CD4-positive, alpha-beta T cell treated with Interleukin-1 beta for 1 hour (primary cell): ENCODE measurements at regions not wholly inside any gene's neighbourhood (a gene's known extent, or its start where the extent isn't known, plus 50 kb on each side); places are given as distances from the start of the nearest gene placed in this dataset.

ENCODE experiments used
- DNase-seq, 2 donors: peaks; one replicate each; pipeline ENCODE4 v3.0.0-alpha.2; 2020 to 2022

DNA sequence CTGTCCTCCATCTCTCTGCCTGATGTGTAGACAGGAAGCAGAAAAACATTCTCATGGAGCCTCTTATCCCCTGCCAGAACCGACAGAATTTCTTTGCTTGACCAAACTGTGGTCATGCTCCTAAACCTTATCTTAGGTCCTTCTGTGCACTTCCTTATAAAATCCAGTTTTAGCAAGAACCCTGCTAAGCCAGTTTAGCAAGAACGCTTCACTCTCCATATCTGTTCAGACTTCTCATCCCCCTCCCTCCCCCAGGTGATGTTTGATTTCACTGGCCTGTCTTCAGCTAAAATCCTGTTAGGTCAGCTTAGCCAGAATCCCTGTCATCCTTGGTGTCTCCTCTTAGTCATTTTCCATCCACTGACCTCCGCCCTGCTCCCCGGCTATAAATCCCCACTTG, 1130.9 kb upstream of the PRKX start:
- DNase-seq, result no peak

DNA sequence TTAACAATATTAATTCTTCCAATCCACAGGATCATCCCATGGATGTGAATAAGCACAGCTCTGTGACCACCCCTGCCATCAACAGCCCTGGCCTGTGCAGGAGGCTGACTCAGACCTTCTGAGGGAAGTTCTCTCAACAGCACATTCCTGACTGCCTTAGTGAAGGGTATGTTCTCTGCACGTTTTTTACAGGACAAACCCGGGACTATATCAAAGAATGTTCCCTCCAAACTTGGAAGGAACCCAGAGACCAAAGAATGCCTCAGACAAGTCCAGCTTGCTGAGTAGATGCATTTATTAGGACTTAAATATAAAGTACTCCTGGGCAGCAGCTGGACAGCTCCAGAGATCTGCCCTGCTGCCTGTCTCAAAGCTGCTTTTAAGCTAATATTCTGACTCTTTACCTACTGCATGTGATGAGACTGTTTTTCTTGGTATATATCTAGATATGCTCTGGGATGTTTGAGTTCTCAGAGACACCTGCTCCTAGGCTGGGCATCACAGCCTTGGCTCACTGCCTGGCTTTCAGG, 1127.8 kb upstream of the PRKX start:
- no peak for DNase-seq

DNA sequence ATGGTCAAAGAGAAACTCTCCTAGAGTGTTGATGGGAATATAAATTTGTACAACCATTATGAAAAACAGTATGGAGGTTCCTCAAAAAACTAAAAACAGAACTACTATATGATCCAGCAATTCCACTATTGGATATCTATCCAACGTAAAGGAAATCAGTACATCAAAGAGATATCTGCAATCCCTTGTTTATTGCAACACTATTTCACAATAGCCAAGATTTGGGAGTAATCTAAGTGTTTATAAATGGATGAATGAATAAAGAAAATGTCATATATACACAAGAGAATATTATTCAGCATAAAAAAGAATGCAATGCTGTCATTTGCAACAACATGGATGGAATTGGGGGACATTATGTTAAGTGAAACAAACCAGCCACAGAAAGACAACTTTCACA, 1118.1 kb upstream of the PRKX start:
- no peak for DNase-seq

DNA sequence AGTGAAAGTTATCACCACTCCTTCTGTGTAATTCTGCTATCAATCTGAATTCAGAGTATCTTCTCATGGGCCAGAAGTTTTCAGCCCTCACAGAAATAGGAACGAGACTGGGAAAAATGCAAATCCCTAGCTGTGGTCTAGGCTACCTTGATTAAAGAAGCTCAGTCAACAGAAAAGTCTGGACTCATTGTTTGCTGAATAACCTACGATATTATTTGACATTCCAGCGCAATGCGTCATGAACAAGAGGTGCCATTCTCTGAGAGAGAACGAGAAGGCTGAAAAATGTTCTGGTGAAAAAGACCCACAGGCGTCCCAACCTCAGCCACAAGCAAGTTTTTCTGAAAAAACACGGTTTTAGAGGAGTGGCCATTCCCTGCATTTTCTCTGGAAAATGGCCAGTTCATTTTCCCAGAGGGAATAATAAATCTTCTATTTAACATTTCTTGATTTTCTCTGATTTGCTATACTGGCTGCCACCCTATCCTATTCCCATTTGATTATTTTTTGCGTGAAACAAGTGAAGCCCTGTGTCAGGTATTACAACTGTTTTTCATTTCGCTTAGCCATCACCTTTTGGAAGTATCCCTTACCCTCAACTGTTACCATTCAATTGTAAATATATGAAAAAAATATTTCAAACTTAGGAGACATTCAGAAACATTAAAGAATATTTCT, 1117.6 kb upstream of the PRKX start:
- DNase-seq, result no peak

DNA sequence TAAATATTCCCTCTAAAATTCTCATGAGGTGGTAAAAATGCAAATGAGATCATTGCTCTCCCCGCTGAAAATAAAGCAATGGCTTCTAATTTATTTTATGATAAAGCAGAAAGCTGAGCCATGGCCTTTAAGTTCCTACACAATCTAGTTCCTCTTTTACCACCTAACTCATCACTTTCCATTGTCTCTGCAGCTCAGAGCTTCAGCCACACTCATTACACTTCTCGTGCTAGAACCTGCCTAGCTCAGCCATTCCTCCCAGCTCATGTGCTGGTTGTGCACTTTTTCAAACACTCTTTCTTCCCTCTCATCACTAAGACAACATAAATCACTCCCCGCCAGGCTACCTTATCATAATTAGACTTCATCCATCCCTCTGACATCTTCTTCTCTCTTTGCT, 1112.1 kb upstream of the PRKX start:
- DNase-seq, result no peak

DNA sequence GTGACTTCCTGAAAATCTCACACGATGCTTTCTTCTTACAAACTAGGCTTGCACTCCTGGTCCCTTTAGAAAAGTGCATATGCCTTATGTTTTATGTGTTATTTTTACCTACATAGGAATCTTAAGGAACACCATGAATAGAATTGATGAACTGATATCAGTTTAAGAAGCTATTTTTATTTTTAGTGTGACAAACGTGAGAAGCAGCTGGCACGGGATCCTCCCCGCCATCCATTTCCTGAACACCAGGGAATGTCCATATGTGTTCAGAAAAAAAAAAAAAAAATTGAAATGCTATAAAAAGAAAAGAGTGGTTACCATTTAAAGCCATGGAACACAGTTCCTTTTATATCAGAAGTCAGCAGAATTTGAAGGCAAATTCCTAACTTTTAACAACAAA, 1096.1 kb upstream of the PRKX start:
- no peak for DNase-seq

DNA sequence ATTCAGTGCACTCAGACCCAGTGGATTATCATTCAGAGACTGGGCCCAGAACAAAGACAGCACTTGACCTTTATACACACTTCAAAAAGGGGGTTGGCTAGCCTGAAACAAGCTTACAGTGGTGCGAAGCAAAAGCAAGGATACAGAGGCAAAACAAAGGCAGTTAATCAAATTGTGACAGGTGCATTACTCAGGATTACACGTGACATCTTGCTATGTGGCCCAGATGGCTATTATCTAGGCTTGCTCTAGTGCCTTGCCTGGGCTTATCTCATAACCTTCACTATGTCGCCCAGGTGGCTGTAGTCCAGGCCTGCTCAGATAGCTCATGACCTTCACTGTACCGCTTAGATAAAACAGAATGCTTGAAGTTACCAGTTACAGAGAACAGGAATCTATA, 1092.1 kb upstream of the PRKX start:
- DNase-seq, result no peak

DNA sequence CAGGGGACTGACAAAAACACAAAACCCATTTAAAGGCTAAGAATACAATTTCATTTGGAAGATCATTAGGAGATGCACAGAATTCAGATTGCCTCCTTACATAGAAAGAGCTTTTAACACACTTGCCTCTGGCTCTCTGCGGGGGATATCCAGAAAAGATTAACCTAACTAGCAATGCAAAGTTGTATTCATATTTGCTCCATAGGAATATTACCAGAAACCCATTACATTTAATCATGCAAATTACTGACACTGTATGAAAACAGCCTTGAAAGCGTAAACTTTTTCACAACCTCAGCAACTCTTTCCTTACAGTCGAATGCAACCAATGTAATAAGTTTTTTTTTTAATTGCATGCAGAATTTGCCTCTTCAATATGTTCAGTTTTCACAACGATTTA, 1087.3 kb upstream of the PRKX start:
- DNase-seq, result no peak

DNA sequence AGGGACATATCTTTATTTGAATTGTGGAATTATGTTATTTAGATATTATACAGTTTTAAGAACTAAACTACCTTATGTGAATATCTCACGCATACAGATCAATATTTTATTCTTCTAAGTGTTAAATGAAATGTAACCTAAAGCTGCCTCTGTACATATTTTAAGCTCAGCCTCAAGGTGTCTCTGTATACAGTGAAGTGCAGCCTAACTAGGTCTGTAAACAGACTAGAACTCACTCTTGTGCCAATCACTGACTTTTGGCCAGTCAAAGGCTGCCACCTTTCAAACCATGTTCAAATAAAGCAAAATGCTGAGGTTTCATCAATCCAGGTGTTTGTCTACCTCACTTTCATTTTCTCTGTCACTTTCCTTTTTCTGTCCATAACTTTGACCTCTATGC, 1074.5 kb upstream of the PRKX start:
- no peak for DNase-seq

DNA sequence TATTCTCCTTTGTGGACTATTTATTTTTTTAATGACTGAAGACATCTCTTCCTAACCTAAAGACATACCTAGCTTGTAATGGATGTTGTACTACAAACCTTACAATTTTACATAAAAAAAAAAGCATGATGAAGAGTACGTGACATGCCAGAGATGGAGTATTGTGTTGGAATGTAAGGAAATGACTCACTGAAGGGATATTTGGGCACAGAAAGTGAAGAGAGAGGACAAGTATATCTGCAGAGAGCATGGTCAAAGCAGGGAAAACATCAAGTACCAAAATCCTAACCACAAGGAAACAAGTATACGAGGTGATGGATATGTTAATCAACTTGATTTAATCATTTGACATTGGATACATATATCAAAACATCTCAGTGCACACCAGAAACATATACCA, 1051.4 kb upstream of the PRKX start:
- DNase-seq, result no peak

DNA sequence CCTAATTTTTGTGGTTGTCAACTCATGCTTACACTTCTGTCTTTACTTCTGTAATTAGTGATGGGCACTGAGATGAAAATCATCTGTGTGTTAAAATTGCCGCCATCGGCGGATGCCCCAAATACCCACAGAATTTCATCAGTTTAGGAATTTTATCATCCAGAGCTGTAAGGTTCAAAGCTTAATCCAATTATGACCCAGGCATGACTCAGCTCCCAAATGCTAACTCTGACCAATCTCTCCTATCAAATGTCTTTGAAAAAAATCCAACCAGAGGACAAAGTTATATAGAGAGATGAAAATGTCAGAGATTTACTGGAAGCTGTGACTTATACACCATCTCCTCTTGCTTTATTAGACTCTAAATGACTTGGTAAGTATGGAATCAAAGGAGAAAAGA, 1048.7 kb upstream of the PRKX start:
- no peak for DNase-seq

DNA sequence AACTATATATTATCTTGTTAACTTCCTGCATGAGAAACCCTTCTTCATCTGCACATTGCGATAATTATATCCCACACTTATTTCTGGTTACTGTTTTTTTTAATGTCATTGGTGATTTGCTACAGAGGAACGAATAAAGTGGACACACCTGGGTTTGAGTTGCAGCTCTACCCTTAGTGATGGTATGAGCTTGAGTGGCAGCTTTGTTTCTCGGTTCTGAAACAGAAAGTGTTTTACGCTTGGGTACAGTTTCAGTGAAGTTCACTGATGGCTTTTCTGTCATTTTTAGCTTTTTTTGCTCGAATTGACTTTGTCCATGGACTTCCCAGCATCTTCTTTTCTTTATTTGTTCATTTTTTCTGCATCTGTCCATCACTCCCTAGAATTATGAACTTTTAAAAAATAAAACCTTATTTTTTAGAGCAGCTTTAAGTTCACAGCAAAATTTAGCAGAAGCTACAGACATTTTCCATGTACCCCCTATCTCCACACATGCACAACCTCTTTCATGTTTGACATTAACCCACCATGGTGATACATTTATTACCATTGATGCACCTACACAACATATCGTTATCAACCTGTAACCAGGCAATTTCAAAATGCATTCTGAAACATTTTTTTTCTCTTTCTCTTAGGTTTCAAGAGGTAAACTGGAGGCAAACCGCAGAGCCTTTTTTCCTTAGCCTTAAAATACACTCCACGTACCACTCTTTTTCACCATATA, 1041.6 kb upstream of the PRKX start:
- DNase-seq, result no peak

DNA sequence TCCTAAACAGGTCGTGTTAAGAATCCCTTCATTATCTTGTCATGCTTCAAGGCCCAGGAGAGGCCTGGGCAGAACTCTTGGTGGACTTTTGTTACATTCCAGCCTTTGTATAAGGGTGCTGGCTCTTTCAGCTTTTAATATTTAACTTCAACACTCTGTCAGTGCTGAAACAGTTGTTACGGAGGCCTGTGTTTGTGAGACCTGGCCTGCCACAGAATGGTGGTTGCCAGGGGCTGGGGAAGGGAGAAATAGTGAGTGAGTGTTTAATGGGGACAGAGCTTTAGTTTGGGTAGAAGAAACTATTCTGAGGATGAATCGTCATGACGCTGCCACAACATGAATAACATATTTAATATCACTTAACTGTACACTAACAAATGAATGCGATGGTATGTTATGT, 1027.6 kb upstream of the PRKX start:
- DNase-seq, result no peak

DNA sequence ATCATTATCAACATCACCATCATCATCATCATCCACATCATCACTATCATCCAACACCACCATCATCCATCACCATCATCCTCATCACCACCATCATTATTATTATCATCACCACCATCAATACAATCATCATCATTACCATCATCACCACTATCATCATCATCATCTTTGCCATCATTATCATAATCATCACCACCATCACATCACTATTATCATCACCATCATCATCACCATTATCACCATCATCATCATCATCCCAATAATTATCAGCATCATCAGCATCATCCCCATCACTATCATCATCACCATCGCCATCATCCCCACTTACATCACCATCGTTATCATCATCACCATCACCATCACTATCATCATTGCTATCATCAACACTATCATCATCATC, 1021.9 kb upstream of the PRKX start:
- DNase-seq, result no peak

DNA sequence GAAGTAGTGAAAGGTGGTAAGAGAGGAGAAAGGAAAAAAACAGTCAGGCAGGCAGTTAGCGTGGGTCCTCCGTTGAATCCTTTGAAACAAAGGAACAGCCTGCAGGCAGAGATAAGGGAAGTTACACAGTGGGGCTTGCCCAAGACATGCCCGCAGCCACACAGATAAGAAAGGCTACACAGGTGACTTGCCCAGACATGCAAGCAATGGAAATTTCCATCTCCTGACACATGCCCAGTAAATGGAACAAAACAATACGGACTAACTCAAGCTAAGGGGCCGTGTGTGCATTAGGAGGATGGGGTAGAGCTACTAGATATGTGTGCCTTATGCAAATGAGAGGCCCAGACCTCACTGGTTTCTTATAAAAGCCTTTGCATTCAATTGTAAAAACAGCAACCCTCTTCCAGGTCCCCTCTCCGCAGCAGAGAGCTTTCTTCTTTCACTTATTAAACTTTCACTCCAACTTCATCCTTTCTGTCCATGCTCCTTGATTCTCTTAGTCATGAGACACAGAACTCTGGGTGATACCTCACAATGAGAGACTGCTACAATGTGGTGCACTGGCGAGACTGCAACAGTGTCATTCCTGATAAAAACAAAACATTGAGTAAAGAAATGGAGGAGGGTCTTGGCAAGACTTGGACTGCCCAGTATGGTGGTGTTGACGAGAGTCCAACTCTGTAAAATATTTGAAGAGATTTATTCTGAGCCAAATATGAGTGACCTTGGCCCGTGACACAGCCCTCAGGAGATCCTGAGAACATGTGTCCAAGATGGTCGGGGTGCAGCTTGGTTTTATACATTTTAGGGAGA, 997.4 kb upstream of the PRKX start:
- no peak for DNase-seq

DNA sequence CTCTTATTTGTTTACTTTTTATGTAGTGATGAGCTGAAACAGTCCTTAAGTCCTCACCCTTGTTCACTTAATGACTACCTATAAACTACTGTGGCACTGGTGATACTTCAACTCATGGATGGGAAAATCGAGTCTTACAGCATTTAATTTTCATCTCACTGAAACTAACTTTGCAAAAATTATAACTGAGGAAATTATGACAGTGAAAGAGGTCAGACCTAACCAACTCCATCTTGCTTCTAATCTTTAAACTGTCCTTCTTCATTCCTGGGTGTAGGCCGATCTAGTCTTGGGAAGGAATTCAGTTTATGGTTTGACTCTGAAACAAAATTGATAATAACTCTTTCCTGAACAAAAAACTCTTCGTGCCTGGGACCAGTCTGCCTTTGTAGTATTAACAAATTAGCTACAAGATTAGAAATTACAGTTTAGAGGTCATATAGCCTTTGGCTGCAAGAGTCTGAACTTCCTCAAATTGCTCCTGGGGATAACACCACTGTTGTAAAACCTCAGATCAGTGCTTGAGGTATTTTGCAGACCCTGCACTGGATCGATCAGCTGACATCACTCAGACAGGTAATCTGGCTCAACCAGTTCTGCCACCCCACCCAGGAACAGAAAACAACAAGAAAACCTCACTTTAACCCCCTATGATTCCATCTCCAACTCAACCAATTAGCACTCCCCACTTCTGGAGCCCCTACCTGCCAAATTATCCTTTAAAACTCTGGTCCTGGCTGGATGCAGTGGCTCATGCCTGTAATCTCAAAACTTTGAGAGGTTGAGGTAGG, 995.7 kb upstream of the PRKX start:
- DNase-seq, result no peak

DNA sequence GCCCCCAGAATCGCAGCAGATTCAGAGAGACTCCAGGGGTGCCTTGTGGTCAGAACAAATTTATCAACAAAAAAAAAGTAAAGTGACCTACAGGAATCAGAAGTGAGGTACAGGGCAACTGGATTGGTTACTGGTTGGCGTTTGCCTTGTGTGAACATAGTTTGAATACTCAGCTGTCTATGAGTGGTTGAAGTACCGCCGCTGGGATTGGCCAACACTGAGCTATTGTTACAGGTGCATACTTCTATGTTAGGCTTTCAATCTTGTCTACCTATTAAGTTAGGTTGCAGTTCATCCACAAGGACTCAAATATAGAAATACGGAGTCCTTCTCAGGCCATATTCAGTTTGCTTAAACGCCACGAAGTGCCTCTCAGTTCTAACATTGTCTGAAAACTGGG, 993.5 kb upstream of the PRKX start:
- DNase-seq, result no peak

DNA sequence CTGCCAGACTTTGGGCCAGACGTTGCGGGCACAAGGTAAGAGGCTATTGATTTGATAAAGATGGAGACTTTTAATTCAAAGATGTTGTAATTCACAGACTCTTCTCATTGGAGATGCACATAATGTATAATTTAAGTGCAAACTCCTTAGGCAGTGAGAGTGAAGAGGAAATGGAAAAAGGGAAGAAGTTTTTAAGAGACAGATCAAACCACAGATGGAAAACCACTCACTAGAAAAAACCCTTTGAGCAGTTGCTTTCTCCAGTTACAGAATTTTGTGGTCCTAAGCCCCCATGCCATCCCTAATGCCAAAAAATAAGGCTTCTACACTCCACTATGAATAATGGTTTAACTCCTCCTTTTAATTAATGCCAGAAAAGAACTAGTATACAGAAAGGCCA, 977.1 kb upstream of the PRKX start:
- DNase-seq, result no peak

DNA sequence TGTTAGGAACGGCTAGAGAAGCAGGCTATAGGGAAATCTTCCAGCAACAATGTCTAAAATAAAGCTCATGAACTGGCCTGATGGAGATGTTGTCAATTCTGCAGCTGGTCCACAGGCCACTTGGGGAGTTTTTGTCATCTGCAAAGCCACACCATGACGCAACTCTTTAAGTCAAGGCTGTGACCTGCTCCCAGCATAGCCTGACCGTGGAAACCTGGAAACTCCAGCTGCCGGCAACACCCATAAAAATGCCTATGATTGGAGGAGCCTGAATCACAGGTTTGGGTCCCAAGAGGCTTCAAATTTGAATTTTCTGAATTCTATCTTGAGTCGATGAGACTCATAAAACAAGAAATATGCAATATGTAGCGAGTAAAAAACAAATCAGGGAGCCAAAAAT, 969.2 kb upstream of the PRKX start:
- DNase-seq, result no peak

DNA sequence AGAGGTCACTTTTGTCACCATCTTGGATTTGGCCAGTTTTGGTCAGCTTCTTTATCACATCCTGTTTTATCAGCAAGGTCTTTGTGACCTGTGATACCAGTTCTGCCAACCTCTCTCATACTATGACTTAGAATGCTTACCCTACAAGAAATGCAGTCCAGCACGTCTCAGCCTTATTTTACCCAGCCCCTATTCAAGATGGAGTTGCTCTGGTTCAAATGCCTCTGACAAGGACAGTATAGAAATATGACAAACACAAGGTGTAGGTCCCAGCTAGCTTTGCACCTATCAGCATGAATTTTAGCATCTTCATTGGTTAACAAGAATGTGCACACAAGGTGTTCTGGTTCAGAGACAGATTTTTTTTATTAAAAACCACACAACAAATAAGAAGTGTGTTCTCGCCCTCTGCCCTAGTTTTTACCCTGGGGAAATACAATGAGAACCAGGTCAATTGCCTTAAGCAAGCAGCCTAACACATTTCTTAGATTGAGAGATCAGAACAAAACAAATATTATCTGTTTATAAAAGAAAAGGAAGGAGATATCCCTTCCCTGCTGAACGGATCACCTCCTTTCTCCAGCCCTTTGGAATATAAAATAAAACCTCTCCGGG, 962.3 kb upstream of the PRKX start:
- DNase-seq, result no peak

DNA sequence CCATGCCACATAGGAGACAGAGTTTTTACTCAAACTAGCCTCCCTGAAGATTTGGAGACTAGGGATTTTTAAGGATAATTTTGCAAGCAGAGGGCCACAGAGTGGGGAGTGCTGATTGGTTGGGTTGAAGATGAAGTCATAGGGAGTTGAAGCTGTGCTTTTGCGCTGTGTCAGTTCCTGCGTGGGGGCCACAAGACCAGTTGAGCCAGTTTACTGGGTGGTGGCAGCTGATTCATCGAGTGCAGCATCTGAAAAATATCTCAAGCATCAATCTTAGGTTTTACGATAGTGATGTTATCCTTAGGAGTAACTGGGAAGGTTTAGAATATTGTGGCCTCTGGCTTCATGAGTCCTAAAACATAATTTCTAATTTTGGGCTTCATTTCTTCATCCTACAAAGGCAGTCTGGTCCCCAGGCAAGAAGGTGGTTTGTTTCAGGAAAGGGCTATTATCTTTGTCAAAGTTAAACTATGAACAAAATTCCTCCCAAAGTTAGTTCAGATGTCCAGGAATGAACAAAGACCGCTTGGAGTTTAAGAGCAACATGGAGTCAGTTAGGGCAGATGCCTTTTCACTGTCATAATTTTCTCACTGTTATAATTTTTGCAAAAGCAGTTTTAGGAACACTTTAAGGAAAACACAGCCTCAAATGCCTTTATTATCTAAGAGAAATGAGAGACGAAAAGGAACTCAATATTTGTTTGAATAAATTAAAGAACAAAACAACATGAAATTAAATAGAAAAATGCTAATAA, 960.8 kb upstream of the PRKX start:
- no peak for DNase-seq

DNA sequence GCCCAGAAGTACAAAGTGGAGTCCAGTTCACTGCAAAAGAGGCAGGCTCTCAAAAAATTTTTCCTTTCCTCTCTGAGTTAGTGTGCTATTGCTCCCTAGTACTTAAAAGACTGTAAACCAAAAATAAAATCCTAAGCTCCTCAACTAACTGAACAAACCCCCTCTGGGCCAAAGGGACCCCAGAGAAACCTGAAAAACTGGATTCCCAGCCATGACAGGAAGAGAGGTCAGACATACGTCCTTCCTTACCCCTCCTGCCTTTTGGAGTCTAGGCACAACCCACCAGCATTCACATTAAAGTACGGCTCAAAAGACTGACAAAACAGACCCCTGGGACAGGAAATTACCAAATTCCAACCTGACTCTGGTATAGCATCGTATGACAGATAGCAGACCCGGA, 957.9 kb upstream of the PRKX start:
- DNase-seq, result no peak
